GM10266 (cell line): ENCODE measurements at regions not wholly inside any gene's neighbourhood (a gene's known extent, or its start where the extent isn't known, plus 50 kb on each side); places are given as distances from the start of the nearest gene placed in this dataset.
A peak's percentile ranks its signal among the peaks of the same experiment; 100 is the strongest.

ENCODE experiments used
- DNase-seq: peaks from one replicate; pipeline ENCODE4 v3.0.0; 2012; ENCODE audit errors: extremely low spot score
- CTCF ChIP-seq: IDR thresholded peaks from 2 replicates; pipeline ENCODE4 v1.5.1; 2012; ENCODE audit warnings: mild to moderate bottlenecking, low read depth; ENCODE audit not compliant: control insufficient read depth, insufficient read depth; ENCODE audit errors: missing control alignments

DNA sequence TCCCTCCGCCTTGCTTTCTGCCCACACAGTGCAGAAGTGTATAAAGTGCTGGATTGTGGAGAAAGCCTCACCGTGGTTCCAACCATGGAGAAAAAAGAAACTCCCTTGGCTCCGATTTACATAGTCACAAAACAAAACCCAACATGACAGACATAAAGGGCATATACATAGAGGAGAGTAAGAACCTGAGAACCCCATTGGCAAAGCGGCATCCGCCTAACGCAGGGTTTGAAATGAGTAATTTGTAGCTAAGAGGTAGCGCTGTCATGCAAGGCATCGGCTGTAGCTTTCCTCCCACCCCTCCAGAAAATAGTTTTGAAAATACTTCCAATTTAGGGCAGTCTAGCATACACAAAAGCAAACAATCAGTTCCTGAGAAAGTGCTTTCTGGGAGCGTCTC lies 126.0 kb upstream of the NRBF2 start:
- no peak for TF ChIP-seq CTCF
- no peak for DNase-seq

DNA sequence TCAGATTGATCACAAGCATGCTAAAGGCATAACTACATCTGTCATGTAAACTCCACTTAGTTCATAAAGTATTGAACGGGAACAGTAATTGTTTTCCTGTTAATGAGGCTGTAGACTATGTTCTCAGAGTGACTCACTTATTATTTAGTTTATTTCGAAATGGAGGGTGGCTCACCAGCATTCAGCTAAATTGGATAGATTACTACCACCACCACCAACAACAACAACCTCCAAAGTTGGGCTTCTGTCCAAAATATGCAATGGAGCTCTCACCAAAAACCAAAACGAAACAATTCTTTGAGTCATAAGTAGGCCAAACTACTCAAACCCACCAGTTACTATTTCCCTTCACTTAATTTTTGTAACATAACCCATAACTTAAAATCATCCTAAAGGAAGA lies 127.9 kb upstream of the NRBF2 start:
- no peak for DNase-seq
- no peak for TF ChIP-seq CTCF

- DNase-seq: peak; percentile 19
- peak; percentile 38 for TF ChIP-seq CTCF
Observed at GRCh38 chr10:63003816-63004453, 129.2 kb upstream of the NRBF2 start.

- DNase-seq: no peak
- no peak for TF ChIP-seq CTCF
Observed at GRCh38 chr10:62996925-62997324, 136.2 kb upstream of the NRBF2 start.

- no peak for TF ChIP-seq CTCF
- DNase-seq: no peak
Observed at GRCh38 chr10:62996516-62996915, 136.6 kb upstream of the NRBF2 start.

DNA sequence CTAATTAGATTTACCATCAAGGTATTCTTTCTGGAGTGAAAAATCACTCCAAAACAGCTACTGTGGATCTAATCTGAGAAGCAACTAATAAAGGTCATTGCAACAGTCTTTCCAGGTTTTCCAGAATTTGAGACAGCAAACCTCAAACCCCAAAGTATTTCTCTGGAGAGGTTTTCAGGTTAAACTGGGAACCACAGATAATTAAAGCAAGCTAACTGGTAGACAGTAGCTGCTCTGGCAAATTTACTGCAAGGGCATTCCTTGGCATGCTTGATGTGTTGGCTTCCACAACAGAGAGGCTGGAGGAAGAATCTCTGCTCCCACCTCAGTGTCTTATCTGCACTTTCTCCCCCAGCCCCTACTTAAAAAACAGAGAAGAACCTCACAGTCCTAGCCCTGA lies 140.0 kb upstream of the NRBF2 start:
- no peak for DNase-seq
- TF ChIP-seq CTCF: no peak

- peak; percentile 60 for DNase-seq
- no peak for TF ChIP-seq CTCF
Observed at GRCh38 chr10:62992145-62992721, 140.9 kb upstream of the NRBF2 start.
